GM18873 (cell line): ENCODE measurements at regions not wholly inside any gene's neighbourhood (a gene's known extent, or its start where the extent isn't known, plus 50 kb on each side); places are given as distances from the start of the nearest gene placed in this dataset.

Experiments used
- ATAC-seq: cut with Tn5 transposase; IDR thresholded peaks from one replicate; pipeline ENCODE4 v1.9.1; 2021; ENCODE audit warnings: mild to moderate bottlenecking, moderate library complexity, moderate number of reproducible peaks; ENCODE audit not compliant: unreplicated experiment, low FRiP score

GRCh38 chr11:127493330-127494022, 492.9 kb upstream of the KIRREL3 start:
- no peak for ATAC-seq

GRCh38 chr11:127492029-127492428, 491.5 kb upstream of the KIRREL3 start:
- no peak for ATAC-seq

GRCh38 chr11:127491589-127491988, 491.0 kb upstream of the KIRREL3 start:
- ATAC-seq = no peak

- no peak for ATAC-seq
Observed at GRCh38 chr11:127490896-127491295, 490.3 kb upstream of the KIRREL3 start.

- ATAC-seq = no peak
Observed at GRCh38 chr11:127485541-127485940, 485.0 kb upstream of the KIRREL3 start.

GRCh38 chr11:127481391-127481790, 480.8 kb upstream of the KIRREL3 start:
- ATAC-seq = no peak

GRCh38 chr11:127478826-127479225, 478.3 kb upstream of the KIRREL3 start:
- ATAC-seq = no peak

- no peak for ATAC-seq
Observed at GRCh38 chr11:127474766-127475165, 474.2 kb upstream of the KIRREL3 start.

- no peak for ATAC-seq
Observed at GRCh38 chr11:127472505-127472904, 471.9 kb upstream of the KIRREL3 start.

GRCh38 chr11:127471662-127472061, 471.1 kb upstream of the KIRREL3 start:
- no peak for ATAC-seq

- no peak for ATAC-seq
Observed at GRCh38 chr11:127470306-127470884, 469.8 kb upstream of the KIRREL3 start.

- no peak for ATAC-seq
Observed at GRCh38 chr11:127464325-127464724, 463.8 kb upstream of the KIRREL3 start.

- no peak for ATAC-seq
Observed at GRCh38 chr11:127462065-127462344, 461.4 kb upstream of the KIRREL3 start.

- no peak for ATAC-seq
Observed at GRCh38 chr11:127461241-127462064, 460.9 kb upstream of the KIRREL3 start.

- ATAC-seq = no peak
Observed at GRCh38 chr11:127458561-127458960, 458.0 kb upstream of the KIRREL3 start.

GRCh38 chr11:127454856-127455255, 454.3 kb upstream of the KIRREL3 start:
- ATAC-seq = no peak

- no peak for ATAC-seq
Observed at GRCh38 chr11:127452533-127452932, 452.0 kb upstream of the KIRREL3 start.

- ATAC-seq = no peak
Observed at GRCh38 chr11:127451861-127452260, 451.3 kb upstream of the KIRREL3 start.

GRCh38 chr11:127448101-127448500, 447.5 kb upstream of the KIRREL3 start:
- ATAC-seq = no peak

- ATAC-seq = no peak
Observed at GRCh38 chr11:127445476-127445875, 444.9 kb upstream of the KIRREL3 start.

- no peak for ATAC-seq
Observed at GRCh38 chr11:127443297-127443696, 442.7 kb upstream of the KIRREL3 start.

- ATAC-seq = no peak
Observed at GRCh38 chr11:127440616-127441015, 440.0 kb upstream of the KIRREL3 start.
